ENCODE measurements at regions not wholly inside any gene's neighbourhood (a gene's known extent, or its start where the extent isn't known, plus 50 kb on each side); places are given as distances from the start of the nearest gene placed in this dataset.
A peak's percentile ranks its signal among the peaks of the same experiment; 100 is the strongest.

GRCh38 chr18:30280861-30281470 is 761.6 kb downstream of the DSC3 start:
- POLR2A ChIA-PET (ENCODE audit: partially characterized antibody): no interaction called here
- 0 out of 2 replicates have a peak overlapping the region, but pooled peaks have one; percentile 12 for H2AFZ ChIP-seq (ENCODE audit: low read length)
- TF ChIP-seq RAD21 (IDR thresholded peaks at IDR 0.05 in 1 of 2, conservative IDR thresholded peaks at IDR 0.05 in 1 of 2; ENCODE audit: low read depth in 2 of 2, low read length in 2 of 2) (peak; percentile 54 to 67), JUND (IDR thresholded peaks at IDR 0.05; ENCODE audit: low read length) (0 out of 2 replicates have a peak, but pooled peaks have one; percentile 15), CTCF (IDR thresholded peaks at IDR 0.05; ENCODE audit: control extremely low read depth in 1 of 3, insufficient read depth in 1 of 3, low read depth in 1 of 3, low read length in 3 of 3) (peak in 2 of 3 experiments; percentile 39 to 61; a peak in 2 of 4 replicates), RNF2 (IDR thresholded peaks at IDR 0.05; ENCODE audit: borderline replicate concordance, low read depth, low read length, missing control alignments, poor library complexity, severe bottlenecking) (no peak)

More at GRCh38 chr18:30280861-30281470, 761.6 kb downstream of the DSC3 start:
- Histone ChIP-seq H3K23me2 (ENCODE audit: low read depth, low read length) (no peaks in the 10 kb centered on the region), H3K4me3 (ENCODE audit: extremely low read depth in 1 of 4, insufficient read depth in 2 of 4, low read depth in 3 of 4, low read length in 4 of 4) (no peak overlapping the region), H3K56ac (replicated peaks; ENCODE audit: insufficient read length, low read depth, low read length) (no peak overlapping the region), H3K4me2 (ENCODE audit: insufficient read depth in 1 of 2, low read depth in 2 of 2, low read length in 2 of 2) (no peak overlapping the region), H2BK12ac (ENCODE audit: low read depth, low read length) (no peak overlapping the region), H4K8ac (ENCODE audit: extremely low read depth, insufficient read depth, low read length) (no peak overlapping the region), H3K4ac (replicated peaks; ENCODE audit: insufficient read length, low read depth, low read length) (no peak overlapping the region), H3K27me3 (replicated peaks in 1 of 4; ENCODE audit: control insufficient read depth in 3 of 4, extremely low read depth in 1 of 4, insufficient read depth in 3 of 4, low read length in 3 of 4) (no peaks in the 10 kb centered on the region), H3K9me3 (ENCODE audit: insufficient read depth in 2 of 2, low read depth in 1 of 2, low read length in 1 of 2) (no peaks in the 10 kb centered on the region), H3K79me2 (ENCODE audit: control insufficient read depth in 1 of 2, insufficient read depth in 2 of 2, low read length in 2 of 2) (no peaks in the 10 kb centered on the region), H3K4me1 (replicated peaks in 1 of 4; ENCODE audit: control insufficient read depth in 3 of 4, insufficient read depth in 4 of 4, low read length in 3 of 4) (no peaks in the 10 kb centered on the region; a peak in 1 of 7 replicates), H2BK20ac (ENCODE audit: low read length) (no peak overlapping the region), H3K18ac (ENCODE audit: extremely low read depth, low read length) (no peak overlapping the region), H3K9ac (replicated peaks in 1 of 4; ENCODE audit: extremely low read depth in 1 of 4, low read depth in 3 of 4, low read length in 3 of 4) (no peak overlapping the region), H2BK5ac (ENCODE audit: low read depth, low read length) (no peak overlapping the region), H4K91ac (replicated peaks; ENCODE audit: insufficient read length, low read length) (no peak overlapping the region), H3K23ac (ENCODE audit: insufficient read length) (no peak overlapping the region), H2BK120ac (replicated peaks; ENCODE audit: low read depth, low read length) (no peak overlapping the region), H4K20me1 (replicated peaks in 1 of 2; ENCODE audit: control insufficient read depth in 1 of 2, insufficient read depth in 2 of 2, low read length in 2 of 2) (no peaks in the 10 kb centered on the region), H3K27ac (ENCODE audit: low read depth, low read length) (no peak overlapping the region), H2AK5ac (ENCODE audit: low read depth, low read length) (no peak overlapping the region), H3K36me3 (ENCODE audit: control insufficient read depth in 2 of 4, insufficient read depth in 4 of 4, low read length in 3 of 4) (no peaks in the 10 kb centered on the region), H3K79me1 (ENCODE audit: low read depth, low read length) (no peaks in the 10 kb centered on the region), H2BK15ac (ENCODE audit: low read length) (no peak overlapping the region), H4K5ac (ENCODE audit: insufficient read length, low read depth, low read length) (peak overlapping the region; percentile 34), H3K14ac (ENCODE audit: insufficient read length) (no peak overlapping the region)
- FAIRE-seq (peak; percentile 79), DNase-seq (ENCODE audit: low read depth in 1 of 2, low spot score in 2 of 2) (no peak)
- WGBS, 2 experiments (ENCODE audit: extremely low coverage in 1 of 2, insufficient coverage in 1 of 2, insufficient read length in 1 of 2, insufficient replicate concordance in 2 of 2, low coverage in 1 of 2, low lambda C conversion rate in 2 of 2, missing lambda C conversion rate in 1 of 2): 52% methylated on average over 5 of the region's 5 CpGs; no CpG with 5 or more reads in 1 of the 2 experiments
- CTCF ChIA-PET (ENCODE audit: partially characterized antibody): interaction anchor here (0.6 to 2.9 kb wide), 30 partner anchors 9 to 723 kb away, joined by 3 to 28 read pairs (median 4); no protein-coding TSS in a partner anchor
